ENCODE measurements at regions not wholly inside any gene's neighbourhood (a gene's known extent, or its start where the extent isn't known, plus 50 kb on each side); places are given as distances from the start of the nearest gene placed in this dataset.
A peak's percentile ranks its signal among the peaks of the same experiment; 100 is the strongest.

DNA sequence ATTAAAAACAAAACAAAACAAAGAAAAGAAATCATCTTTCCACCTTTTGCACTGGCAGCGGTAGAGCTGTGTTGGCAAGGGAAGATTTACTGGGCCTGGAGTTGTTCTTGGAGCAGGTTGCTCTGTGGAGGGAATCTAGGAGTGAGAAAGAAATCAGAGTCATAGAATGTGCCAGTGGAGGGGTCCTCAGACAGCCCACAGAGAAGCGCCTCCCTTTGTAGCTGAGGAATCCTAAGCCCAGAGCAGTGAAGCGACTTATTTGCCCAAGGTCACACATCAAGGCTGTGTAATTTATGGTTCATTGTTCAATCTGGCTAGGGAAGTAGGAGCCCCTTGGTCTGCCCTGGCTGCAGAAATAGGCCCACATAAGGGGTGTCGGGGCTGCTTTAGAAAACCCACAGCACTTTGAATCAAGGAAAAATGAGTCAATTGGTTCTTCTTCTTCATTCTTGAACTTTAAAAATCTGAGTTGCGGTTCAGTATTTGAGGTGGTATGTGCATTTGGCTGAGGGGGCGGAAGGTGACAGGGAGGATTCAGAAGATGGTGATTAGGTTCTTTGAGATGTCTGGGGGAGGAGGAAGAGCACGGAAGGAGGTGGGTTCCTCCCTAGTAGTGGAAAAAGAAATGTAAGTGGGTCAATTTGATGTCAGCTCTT is 253.7 kb downstream of the PTEN start:
- DNase-seq: peak; percentile 63
- H3K27ac Mint-ChIP-seq: no peak overlapping the region
- H3K4me3 Mint-ChIP-seq: no peak overlapping the region
- H3K36me3 Mint-ChIP-seq (ENCODE audit: low read depth): no peaks in the 10 kb centered on the region
- peaks cover 37% of the 10 kb centered on the region for H3K4me1 Mint-ChIP-seq
- no peaks in the 10 kb centered on the region for H3K9me3 Mint-ChIP-seq
- peak; percentile 91 for ATAC-seq
- H3K27me3 Mint-ChIP-seq: peaks cover 6% of the 10 kb centered on the region

DNA sequence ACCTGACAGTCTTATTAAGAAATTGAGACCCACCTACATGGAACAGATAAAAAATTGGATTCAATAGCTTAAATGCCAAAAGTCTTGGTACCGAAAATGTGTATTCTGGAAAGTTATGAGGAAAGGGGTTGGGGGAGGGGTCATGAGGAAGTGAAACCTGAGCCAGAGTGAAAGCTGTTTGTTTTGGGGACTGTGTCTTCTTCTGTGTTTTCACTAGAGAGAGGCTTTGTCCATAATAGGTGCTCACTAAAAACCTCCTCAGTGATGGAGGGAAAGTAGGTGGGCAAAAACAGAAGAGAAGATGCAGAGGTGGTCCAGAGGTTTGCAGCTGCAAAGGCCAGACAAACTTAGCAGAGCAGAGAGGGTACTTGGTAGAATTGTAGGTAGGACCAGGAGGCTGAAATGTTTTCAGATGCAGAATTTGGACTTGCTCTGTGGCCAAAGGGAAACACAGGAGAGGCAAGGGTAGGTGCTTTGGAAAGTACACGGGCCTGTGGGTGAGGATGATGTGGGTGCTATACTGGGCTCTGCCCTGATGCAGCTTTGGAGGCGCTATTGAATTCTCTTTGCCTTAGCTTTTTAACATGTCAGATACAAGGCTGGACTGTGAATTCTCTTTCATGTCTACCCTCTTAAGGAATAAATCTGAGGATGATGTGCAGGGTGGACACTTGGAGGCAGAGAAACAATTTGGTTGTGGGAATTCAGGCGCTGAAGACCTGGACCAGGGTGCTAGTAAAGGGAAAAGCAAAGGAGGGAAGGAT is 254.6 kb downstream of the PTEN start:
- H3K9me3 Mint-ChIP-seq: no peaks in the 10 kb centered on the region
- no peak for ATAC-seq
- peaks cover 30% of the 10 kb centered on the region for H3K4me1 Mint-ChIP-seq
- no peak for DNase-seq
- peaks cover 6% of the 10 kb centered on the region for H3K27me3 Mint-ChIP-seq
- H3K36me3 Mint-ChIP-seq (ENCODE audit: low read depth): no peaks in the 10 kb centered on the region
- H3K4me3 Mint-ChIP-seq: no peak overlapping the region
- no peak overlapping the region for H3K27ac Mint-ChIP-seq

DNA sequence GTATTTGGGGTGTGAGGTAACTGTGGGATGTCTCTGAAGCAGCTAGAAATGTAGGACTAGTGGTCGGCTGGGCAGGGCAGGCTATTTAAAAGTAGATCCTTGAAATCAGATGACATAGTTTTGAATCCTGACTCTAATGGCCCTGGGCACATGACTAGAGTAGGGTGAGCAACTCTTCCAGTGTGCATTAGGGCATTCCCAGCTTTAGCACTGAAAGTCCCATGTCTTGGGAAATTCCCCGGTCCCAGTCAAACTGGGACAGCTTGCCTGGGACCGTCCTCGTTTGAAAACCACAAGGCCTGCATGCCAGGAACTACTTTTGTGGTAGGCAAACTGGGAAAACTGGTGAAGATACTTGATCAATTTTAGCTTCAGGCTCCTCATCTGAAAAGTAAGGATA is 255.3 kb downstream of the PTEN start:
- H3K27me3 Mint-ChIP-seq: peaks cover 6% of the 10 kb centered on the region
- H3K4me1 Mint-ChIP-seq: peaks cover 26% of the 10 kb centered on the region
- H3K4me3 Mint-ChIP-seq: no peak overlapping the region
- H3K27ac Mint-ChIP-seq: peak overlapping the region; percentile 34
- no peaks in the 10 kb centered on the region for H3K36me3 Mint-ChIP-seq (ENCODE audit: low read depth)
- no peak for ATAC-seq
- DNase-seq: no peak
- no peaks in the 10 kb centered on the region for H3K9me3 Mint-ChIP-seq

DNA sequence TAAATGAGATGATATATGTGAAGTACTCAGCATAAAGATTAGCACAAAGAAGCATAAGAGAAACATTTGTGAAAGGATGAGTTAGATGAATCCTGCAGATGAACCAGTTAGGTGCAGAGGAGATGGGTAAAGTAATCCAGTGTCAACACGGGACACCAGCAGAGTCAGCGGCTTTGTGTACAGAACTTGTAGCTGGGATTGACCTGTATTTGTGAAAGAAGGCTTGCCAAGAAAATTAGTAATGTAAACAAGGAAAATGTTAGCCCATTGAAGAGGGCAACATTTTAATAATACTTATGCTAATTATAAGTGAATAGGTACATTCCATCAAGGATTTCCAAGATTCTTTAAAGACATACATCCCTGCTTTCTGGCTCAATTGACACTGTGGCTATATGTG is 255.7 kb downstream of the PTEN start:
- Mint-ChIP-seq H3K36me3 (ENCODE audit: low read depth) (no peaks in the 10 kb centered on the region), H3K27ac (peak overlapping the region; percentile 34), H3K27me3 (peaks cover 6% of the 10 kb centered on the region), H3K4me1 (peaks cover 24% of the 10 kb centered on the region), H3K9me3 (no peaks in the 10 kb centered on the region), H3K4me3 (no peak overlapping the region)
- ATAC-seq (no peak), DNase-seq (no peak)

DNA sequence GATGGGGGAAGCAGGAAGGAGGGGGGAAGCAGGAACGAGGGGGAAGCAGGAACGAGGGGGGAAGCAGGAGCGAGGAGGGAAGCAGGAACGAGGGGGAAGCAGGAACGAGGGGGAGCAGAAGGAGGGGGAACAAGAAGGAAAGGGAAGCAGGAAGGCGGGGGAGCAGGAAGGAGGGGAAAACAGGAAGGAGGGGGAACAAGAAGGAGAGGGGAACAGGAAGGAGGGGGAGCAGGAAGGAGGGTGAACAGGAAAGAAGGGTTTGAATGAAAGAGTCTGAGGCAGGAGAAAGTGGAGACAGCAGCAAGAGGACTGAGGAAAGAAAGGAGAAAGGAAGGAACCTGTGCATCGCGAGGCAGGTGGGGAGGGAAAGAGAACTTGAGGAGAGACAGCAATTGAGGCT is 256.6 kb downstream of the PTEN start:
- Mint-ChIP-seq H3K9me3 (no peaks in the 10 kb centered on the region), H3K4me1 (peaks cover 18% of the 10 kb centered on the region), H3K4me3 (no peak overlapping the region), H3K27ac (no peak overlapping the region), H3K36me3 (ENCODE audit: low read depth) (no peaks in the 10 kb centered on the region), H3K27me3 (peaks cover 4% of the 10 kb centered on the region)
- ATAC-seq: no peak
- no peak for DNase-seq

DNA sequence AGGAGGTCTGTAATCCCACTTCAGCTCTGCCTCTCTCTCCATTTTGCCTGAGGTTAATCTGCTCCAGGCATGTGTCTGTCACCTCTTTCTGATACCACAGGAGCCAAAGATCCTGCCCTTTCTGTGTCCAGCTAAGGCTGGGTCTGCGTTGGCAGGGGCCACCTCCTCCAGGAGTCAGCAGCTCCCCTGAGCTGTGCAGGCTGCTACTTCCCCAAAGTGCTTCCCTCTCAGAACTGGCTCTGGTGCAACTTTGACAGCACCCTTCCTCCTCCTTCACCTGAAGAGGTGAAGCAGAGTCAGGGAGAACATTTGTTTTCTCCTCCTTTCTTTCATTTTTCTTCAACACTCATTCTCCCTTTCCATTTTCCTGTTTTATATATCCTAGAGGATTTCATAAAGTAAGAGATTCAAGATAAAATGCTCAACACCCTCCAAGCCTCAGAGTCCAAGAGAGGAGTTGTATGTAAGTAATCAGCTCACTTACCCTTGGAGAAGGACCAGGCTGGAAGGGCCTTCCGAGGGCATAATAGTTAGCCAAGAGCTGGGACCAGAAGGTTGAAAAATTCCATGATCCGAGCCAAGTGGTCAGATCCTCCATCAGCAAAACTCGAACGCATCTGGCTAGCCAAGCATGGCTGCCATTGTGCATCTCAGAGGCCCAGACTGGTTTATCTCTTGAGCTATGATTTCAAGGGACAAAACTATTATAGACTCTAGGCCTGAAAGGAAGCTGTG is 257.3 kb downstream of the PTEN start:
- Mint-ChIP-seq H3K36me3 (ENCODE audit: low read depth) (no peaks in the 10 kb centered on the region), H3K4me1 (peaks cover 18% of the 10 kb centered on the region), H3K9me3 (no peaks in the 10 kb centered on the region), H3K4me3 (no peak overlapping the region), H3K27ac (no peak overlapping the region), H3K27me3 (peaks cover 4% of the 10 kb centered on the region)
- DNase-seq: no peak
- ATAC-seq: no peak

DNA sequence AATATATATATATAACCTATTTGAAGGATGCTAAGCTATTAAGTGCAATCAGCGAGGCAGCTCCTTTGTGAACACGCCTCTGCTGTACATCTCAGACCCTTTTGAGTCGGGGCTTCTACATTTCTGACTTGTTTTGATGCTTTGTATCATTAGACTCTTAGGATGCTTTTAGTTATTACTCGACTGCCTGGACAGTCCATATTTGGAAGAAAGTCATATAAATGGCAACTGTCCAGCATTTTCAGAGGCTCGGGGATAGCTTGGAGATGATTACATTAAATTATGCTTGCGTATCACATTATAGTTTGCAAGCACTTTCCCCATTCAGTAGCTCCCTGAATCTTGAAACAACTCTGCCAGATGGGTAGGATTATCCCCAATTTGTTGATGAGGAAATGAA is 257.9 kb downstream of the PTEN start:
- Mint-ChIP-seq H3K4me3 (no peak overlapping the region), H3K27ac (no peak overlapping the region), H3K36me3 (ENCODE audit: low read depth) (no peaks in the 10 kb centered on the region), H3K27me3 (peaks cover 4% of the 10 kb centered on the region), H3K4me1 (peaks cover 18% of the 10 kb centered on the region), H3K9me3 (no peaks in the 10 kb centered on the region)
- ATAC-seq (no peak), DNase-seq (no peak)

DNA sequence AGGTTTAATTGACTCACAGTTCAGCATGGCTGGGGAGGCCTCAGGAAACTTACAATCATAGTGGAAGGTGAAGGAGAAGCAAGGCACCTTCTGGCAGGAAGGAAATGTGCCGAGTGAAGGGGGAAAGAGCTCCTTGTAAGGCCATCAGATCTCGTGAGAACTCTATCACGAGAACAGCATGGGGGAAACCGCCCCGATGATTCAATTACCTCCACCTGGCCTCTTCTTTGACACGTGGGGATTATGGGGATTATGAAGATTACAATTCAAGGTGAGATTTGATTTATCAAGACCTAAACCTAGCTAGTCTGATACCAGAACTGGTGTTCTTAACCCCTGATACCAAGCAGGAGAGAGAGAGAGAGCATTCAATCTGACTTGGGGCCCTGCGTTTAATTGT is 258.7 kb downstream of the PTEN start:
- Mint-ChIP-seq H3K27ac (no peak overlapping the region), H3K4me3 (no peak overlapping the region), H3K4me1 (peaks cover 24% of the 10 kb centered on the region), H3K9me3 (no peaks in the 10 kb centered on the region), H3K36me3 (ENCODE audit: low read depth) (no peaks in the 10 kb centered on the region), H3K27me3 (peaks cover 4% of the 10 kb centered on the region)
- no peak for ATAC-seq
- no peak for DNase-seq

DNA sequence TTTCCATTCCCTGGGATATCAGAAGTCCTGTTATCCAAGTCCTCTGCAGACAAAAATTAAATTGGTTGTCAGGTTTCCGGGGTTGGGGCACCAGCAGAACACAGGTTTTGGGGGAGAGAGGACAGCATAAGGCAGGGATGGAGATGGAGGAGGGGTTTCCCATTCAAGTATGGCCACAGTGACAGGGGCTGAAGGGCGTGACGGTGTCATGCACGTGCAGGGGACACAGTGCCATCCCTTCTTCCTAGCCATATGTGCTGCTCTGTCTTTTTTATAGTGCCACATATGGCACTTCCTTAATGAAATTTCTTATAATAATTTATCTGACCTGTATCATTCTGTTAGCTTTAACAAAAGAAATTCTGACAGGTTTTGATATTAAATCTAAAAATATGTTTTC is 259.2 kb downstream of the PTEN start:
- Mint-ChIP-seq H3K36me3 (ENCODE audit: low read depth) (no peaks in the 10 kb centered on the region), H3K4me1 (peaks cover 25% of the 10 kb centered on the region), H3K27ac (no peak overlapping the region), H3K4me3 (no peak overlapping the region), H3K27me3 (peaks cover 4% of the 10 kb centered on the region), H3K9me3 (no peaks in the 10 kb centered on the region)
- DNase-seq (no peak), ATAC-seq (no peak)

DNA sequence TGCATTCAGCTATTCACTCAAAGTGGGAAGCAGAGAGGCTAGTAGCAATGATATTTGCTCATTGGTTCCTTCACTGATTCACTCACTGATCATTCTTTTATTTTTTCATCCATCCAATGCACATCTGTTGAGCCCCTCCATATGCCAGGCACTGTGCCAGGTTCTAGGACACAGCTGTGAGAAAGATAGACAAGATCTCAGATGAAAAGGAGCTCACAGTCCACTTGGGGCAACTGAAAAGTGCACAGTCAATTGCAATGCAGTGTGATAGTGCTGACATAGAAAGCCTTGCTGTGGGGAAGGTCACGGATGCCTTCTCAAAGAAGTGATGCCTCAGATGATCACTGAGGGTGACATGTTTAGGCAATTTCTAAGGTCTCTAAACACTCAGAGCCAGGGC is 262.3 kb downstream of the PTEN start:
- Mint-ChIP-seq H3K36me3 (ENCODE audit: low read depth) (no peaks in the 10 kb centered on the region), H3K4me1 (peaks cover 16% of the 10 kb centered on the region), H3K27ac (no peak overlapping the region), H3K4me3 (no peak overlapping the region), H3K27me3 (peaks cover 1% of the 10 kb centered on the region), H3K9me3 (no peaks in the 10 kb centered on the region)
- DNase-seq (no peak), ATAC-seq (no peak)

DNA sequence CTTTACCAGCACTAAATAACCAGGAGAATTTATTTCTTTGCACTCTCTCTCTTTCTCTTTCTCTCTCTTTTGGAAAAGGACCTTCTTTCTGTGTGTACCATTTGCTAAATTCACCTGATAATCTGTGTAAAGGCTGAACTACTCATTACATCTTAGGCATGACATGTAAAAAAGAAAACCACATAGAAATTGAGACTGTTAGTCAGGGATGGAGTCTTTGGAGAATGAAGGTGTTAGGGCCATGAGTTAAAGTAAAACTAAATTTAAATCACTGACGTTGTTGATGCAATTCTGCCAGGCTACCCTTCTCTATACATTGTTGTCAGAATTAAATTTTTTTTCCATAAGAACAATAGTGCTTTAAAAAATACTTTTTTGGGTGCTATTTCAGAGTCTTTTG is 263.3 kb downstream of the PTEN start:
- ATAC-seq: peak; percentile 57
- Mint-ChIP-seq H3K4me1 (peaks cover 14% of the 10 kb centered on the region), H3K36me3 (ENCODE audit: low read depth) (no peaks in the 10 kb centered on the region), H3K27ac (no peak overlapping the region), H3K4me3 (no peak overlapping the region), H3K9me3 (no peaks in the 10 kb centered on the region), H3K27me3 (no peaks in the 10 kb centered on the region)
- no peak for DNase-seq

DNA sequence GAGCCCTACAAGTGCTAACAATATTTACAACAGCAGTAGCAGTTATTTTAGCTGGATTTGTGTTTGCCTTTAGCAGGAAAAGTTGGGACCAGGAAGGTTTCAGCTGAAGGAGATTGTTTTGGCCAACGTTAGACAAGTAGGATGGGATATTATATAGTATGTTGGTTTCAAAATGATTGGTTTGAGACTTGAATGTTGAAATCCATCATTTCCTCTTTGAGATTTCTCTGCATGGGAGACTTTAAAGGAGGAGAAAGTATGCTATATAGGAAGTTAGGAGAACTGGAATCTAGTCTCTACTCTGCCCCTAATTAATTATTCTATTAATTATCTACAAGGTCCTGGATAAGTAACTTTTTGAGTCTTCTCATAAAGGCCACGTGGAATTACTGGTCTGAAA is 263.8 kb downstream of the PTEN start:
- Mint-ChIP-seq H3K27me3 (no peaks in the 10 kb centered on the region), H3K27ac (no peak overlapping the region), H3K4me3 (no peak overlapping the region), H3K4me1 (peaks cover 11% of the 10 kb centered on the region), H3K36me3 (ENCODE audit: low read depth) (no peaks in the 10 kb centered on the region), H3K9me3 (no peaks in the 10 kb centered on the region)
- ATAC-seq: no peak
- no peak for DNase-seq

DNA sequence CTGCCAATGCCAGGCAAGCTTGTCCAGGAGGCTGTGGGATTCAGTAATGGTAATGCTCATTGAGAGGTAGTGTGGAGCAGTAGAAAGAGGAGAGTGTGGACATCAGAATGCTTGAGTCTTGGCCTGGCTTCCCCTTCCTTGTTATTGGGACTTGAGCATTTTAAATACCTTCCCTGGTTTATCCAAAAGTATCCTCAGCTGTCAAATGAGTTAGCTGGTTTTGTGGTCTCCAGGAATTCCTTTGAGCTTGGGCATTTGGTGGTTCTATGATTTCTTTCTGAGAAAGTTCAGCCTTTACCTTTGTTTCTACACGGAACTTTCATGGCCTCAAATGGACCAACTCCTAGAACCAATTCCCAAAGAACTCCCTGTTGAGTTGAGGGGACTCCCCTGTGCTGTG is 264.3 kb downstream of the PTEN start:
- Mint-ChIP-seq H3K36me3 (ENCODE audit: low read depth) (no peaks in the 10 kb centered on the region), H3K4me3 (no peak overlapping the region), H3K9me3 (no peaks in the 10 kb centered on the region), H3K27me3 (no peaks in the 10 kb centered on the region), H3K4me1 (peaks cover 10% of the 10 kb centered on the region), H3K27ac (no peak overlapping the region)
- DNase-seq (no peak), ATAC-seq (no peak)

DNA sequence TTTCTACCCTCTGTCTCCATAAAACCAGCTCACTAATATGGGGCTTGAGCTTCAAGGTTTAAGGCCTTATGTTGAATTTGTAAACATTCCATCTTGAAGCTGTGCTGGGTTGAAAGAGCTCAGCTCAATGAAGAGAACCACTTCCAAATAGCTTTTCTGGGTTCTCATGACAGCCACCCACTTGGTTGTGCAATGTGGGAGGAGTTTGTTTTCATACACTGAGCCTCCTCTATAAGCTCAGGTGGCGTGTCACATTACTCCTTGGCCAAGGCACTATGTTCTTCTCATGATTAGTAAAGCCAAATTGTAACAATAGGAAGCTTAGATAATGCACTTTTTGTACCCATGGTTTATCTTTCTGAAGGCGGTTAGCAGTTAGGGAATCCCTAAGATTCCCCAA is 265.6 kb downstream of the PTEN start:
- Mint-ChIP-seq H3K27me3 (no peaks in the 10 kb centered on the region), H3K4me3 (no peak overlapping the region), H3K27ac (no peak overlapping the region), H3K36me3 (ENCODE audit: low read depth) (no peaks in the 10 kb centered on the region), H3K4me1 (peaks cover 10% of the 10 kb centered on the region), H3K9me3 (no peaks in the 10 kb centered on the region)
- DNase-seq (no peak), ATAC-seq (no peak)

DNA sequence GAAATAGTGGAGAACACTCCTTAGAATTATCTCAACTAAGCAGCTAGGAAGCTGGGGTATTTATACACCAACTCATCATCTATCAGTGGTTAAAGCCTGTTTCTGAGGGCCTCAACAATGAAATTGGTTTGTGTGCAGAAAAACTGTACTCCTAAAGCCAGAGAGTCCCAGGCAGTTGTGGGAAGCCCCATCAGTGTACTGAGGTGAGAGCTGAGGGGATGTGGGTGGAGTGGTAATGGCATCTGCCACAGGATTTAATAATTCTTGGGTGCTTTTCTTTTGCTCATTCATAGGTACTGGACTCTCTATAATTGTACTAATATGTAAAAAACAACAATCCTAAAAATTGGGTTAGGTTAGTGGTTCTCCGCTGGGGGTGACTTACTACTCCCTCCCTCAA is 267.5 kb downstream of the PTEN start:
- no peak overlapping the region for H3K4me3 Mint-ChIP-seq
- peaks cover 10% of the 10 kb centered on the region for H3K4me1 Mint-ChIP-seq
- peaks cover 5% of the 10 kb centered on the region for H3K9me3 Mint-ChIP-seq
- DNase-seq: no peak
- H3K27me3 Mint-ChIP-seq: no peaks in the 10 kb centered on the region
- no peak for ATAC-seq
- no peaks in the 10 kb centered on the region for H3K36me3 Mint-ChIP-seq (ENCODE audit: low read depth)
- H3K27ac Mint-ChIP-seq: no peak overlapping the region
